ENCODE measurements at regions not wholly inside any gene's neighbourhood (a gene's known extent, or its start where the extent isn't known, plus 50 kb on each side); places are given as distances from the start of the nearest gene placed in this dataset.

DNA sequence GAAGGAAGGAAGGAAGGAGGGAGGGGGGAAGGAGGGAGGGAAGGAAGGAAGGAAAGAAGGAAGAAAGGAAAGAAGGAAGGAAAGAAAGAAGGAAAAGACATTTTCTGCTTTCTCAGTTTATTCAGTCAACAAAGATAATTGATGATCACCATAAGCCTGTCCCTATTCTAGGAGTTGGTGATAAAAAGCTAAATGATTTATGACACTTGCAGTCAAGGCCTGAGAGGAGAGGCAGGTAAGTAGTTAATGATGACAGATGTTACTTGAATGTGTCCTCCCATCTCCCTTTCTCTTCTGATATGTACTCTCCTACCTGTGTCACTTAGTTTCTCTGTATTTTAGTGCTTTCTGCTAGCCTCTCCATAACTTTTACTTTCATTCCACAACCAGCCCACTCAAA lies 141.3 kb downstream of the SLITRK6 start:
- TF ChIP-seq CTCF (IDR thresholded peaks at IDR 0.05 in 2 of 3, conservative IDR thresholded peaks at IDR 0.05 in 1 of 3; ENCODE audit: borderline replicate concordance in 1 of 3, insufficient read depth in 1 of 3, low read depth in 2 of 3, low read length in 2 of 3), result no peak
- no peak for TF ChIP-seq POLR2A (IDR thresholded peaks at IDR 0.05; ENCODE audit: borderline replicate concordance, extremely low read depth, insufficient read depth, insufficient read length)
- no peak for TF ChIP-seq TCF7L2 (IDR thresholded peaks at IDR 0.05; ENCODE audit: borderline replicate concordance, extremely low read depth, insufficient read depth, insufficient read length)

Data from HCT116 (cell line).